Cardiac septum (tissue), 1 donor: ENCODE measurements at regions not wholly inside any gene's neighbourhood (a gene's known extent, or its start where the extent isn't known, plus 50 kb on each side); places are given as distances from the start of the nearest gene placed in this dataset.

Experiments used
- DNase-seq: peaks from one replicate; pipeline ENCODE4 v3.0.0-alpha.2; 2020; ENCODE audit warnings: low spot score
- intact Hi-C: fragments of 100-400 bp; cut with DNase I; formaldehyde crosslinking; loops from one replicate; pipeline ENCODE4 v1.14.0; 2022
- donor health status: DM: no; HTN: no; CAD: no.

DNA sequence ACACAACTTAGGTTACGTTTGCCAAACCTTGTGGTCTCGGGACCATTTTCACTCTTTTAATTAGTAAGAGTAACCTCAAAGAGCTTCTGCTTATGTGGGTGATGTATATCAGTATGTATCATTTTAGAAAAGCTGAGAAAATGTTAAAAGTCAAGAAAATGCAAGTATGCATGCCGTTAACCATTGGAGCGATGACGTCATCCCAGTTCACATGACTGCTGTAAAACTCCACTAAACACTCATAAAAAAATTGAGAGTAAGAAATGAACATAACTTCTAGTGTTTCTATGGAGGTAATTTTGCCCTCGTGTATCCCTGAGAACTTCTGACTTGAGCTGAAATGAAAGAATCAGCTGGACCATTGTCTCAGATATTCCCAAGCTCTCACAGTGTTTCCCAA is 250.0 kb upstream of the CDH4 start:
- intact Hi-C loops, result no loop called here
- DNase-seq, result no peak

DNA sequence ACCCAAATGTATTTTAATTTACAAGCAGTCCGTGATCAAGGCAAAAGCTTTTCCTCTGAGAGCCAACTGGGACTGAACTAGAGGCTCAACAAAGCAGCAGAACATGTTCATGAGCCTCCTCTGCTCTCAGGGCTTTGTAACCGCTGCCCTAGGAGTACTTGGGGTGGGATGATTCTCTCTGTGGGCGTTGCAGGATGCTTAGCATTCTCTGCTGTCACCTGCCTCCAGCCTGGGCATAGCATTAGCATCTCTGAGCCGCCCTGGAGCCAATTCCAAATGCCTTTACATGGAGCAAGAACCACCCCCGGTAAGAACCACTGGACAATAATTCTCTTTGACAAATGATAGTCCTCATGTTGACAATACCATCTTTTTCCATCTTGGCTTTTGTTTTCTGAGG is 237.6 kb upstream of the CDH4 start:
- intact Hi-C loops, result no loop called here
- DNase-seq, result no peak

DNA sequence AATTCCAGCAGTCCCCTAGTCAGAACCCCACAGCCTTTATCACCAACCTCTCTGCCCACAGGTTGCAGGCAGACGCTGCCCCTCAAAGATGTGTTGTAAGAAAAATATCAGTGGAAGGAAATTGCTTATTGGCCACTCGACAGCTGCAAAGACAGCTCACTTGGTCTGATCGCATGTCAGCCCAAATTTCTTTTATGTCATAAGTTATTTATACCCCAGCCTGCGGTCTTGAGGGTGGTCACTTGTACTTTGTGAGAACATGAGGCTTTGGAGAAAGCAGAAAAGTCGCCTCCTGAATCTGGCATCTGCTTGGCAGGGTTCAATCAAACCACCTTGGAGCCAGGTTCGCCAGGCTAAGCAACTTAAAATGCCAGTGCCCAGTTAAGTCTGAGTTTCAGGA is 236.5 kb upstream of the CDH4 start:
- intact Hi-C loops, result no loop called here
- no peak for DNase-seq

DNA sequence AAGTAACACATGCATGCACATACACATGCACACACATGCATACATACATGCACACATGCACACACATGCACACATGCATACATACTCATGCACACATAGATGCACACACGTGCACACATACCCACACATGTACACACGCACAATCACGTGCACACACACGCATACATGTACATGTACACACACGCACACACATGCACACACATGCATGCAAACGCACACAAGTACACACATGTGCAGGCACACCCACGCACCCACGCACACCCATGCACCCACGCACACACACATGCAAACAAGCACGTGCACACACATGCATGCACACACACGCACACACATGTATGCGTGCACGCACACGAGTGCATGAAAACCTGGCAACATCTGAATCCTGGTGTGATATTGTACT is 232.7 kb upstream of the CDH4 start:
- DNase-seq, result no peak
- intact Hi-C loops, result no loop called here

DNA sequence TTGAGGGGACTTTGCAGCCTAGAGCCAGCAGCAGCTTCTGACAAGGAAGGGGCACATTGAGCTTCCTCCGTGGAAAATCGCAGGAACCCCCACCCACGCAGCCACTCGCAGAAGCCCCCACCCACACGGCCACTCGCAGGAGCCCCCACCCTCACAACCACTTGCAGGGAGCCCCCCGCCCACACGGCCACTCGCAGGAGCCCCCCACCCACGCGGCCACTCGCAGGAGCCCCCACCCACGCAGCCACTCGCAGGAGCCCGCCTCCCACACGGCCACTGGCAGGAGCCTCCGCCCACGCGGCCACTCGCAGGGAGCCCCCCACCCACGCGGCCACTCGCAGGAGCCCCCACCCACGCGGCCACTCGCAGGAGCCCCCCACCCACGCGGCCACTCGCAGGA is 228.4 kb upstream of the CDH4 start:
- intact Hi-C loops, result no loop called here
- no peak for DNase-seq

DNA sequence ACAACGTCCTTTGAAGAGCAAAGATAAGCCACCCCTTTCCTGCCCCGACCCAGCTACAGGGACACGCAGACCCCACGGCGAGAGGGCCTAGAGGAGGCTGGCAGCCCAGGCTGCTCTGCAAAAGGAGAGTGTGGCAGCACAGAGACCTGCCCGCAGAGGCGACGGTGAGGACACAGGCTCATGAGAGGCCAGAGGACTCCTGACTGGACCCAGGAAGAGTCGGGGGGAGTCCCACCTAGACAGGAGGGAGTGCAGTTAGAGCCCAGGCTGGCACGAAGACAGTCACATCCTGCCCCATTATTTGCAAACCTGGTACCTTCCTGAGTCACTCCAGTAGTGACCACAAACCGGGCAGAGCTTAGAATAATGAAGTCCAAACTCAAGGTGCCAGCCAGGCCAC is 227.7 kb upstream of the CDH4 start:
- intact Hi-C loops, result no loop called here
- DNase-seq, result no peak

DNA sequence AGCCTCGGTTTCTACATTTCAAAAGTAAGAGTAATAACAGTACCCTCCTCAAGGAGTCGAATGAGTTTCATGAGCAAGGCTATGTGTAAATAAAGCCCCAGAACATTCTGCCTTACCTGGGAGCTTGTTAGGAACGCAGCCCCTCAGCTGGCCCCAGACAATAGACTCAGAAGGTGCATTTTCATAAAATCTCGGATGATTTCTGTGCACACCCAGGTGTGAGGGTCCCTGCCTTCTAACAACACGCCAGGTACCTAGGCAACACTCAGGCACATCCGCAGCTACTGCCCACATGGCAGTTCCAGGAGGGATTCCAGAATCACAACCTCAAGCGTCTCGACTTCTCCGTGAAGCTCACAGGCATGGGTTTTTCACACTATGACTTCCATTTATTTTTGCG is 226.5 kb upstream of the CDH4 start:
- no peak for DNase-seq
- intact Hi-C loops, result no loop called here

DNA sequence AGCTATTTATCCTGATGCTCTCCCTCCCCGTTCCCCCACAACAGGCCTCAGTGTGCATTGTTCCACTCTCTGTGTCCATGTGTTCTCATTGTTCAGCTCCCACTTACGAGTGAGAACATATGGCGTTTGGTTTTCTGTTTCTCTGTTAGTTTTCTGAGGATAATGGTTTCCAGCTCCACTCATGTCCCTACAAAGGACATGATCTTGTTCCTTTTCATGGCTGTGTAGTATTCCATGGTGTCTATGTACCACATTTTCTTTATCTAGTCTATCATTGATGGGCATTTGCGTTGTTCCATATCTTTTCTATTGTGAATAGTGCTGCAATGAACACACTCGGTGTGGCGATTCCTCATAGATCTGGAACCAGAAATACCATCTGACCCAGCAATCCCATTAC is 225.9 kb upstream of the CDH4 start:
- no peak for DNase-seq
- intact Hi-C loops, result no loop called here

- intact Hi-C loops, result no loop called here
- no peak for DNase-seq
Measured at GRCh38 chr20:61026731-61027130, 225.3 kb upstream of the CDH4 start.

DNA sequence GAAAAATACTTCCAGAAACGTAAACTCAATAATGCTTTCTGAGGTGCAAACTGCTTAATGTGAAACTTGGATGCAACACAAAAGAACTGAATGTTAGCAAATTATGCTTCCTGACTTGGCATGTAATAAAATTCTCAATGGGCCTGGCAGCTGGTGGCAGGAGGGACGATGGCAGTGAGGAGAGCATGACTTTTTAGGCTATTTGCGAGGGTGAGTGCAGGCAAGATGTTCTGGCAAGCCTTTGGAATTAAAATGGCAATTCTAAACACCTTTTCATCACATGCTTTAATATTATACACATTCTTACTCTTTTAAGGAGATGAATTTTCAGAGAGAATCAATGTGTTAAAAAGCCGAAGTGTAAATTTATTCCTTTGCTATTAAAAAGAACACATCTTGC is 224.8 kb upstream of the CDH4 start:
- no peak for DNase-seq
- intact Hi-C loops, result no loop called here

DNA sequence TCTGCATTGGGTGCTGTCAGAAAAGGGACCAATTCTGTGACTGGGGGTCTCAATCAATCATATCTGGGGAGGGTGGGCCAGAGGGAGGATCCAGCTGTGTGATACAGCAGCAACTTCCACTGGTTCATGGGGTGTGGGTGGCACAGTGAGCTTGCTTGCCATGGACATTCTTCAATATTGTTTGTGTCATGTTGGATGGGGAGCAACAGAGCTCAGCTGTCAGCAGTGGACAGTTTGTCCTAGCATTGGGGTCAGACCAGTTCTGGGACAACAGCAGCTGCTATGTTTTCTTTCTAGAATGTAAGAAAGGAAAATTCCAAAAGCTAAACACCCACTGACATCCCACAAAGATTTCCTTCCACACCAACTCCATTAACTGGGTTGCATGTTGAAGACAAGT is 221.9 kb upstream of the CDH4 start:
- intact Hi-C loops, result no loop called here
- DNase-seq, result no peak

- intact Hi-C loops, result no loop called here
- peak; percentile 53 for DNase-seq
Measured at GRCh38 chr20:61031101-61031830, 220.8 kb upstream of the CDH4 start.

- DNase-seq, result no peak
- intact Hi-C loops, result no loop called here
Measured at GRCh38 chr20:61037498-61037897, 214.6 kb upstream of the CDH4 start.

DNA sequence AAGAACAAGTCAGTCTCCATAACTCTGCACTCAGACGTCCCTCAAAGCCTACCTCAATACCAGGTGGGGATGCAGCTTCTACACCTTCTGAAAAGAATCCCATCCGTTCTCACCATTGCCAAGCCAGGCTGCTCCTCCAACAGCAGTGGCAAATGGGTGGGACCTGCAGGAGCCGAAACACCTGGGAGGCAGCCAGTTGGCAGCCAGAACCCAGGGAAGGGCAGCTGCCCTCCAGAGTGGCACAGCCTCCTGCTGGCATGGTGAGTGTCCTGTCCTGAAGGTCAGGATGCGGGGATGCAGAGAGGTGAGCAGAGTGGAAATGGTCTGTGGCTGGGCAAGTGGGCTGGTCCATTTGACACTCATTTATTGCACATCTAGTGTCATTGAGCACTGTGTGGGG is 210.6 kb upstream of the CDH4 start:
- peak; percentile 66 for DNase-seq
- intact Hi-C loops, result no loop called here

DNA sequence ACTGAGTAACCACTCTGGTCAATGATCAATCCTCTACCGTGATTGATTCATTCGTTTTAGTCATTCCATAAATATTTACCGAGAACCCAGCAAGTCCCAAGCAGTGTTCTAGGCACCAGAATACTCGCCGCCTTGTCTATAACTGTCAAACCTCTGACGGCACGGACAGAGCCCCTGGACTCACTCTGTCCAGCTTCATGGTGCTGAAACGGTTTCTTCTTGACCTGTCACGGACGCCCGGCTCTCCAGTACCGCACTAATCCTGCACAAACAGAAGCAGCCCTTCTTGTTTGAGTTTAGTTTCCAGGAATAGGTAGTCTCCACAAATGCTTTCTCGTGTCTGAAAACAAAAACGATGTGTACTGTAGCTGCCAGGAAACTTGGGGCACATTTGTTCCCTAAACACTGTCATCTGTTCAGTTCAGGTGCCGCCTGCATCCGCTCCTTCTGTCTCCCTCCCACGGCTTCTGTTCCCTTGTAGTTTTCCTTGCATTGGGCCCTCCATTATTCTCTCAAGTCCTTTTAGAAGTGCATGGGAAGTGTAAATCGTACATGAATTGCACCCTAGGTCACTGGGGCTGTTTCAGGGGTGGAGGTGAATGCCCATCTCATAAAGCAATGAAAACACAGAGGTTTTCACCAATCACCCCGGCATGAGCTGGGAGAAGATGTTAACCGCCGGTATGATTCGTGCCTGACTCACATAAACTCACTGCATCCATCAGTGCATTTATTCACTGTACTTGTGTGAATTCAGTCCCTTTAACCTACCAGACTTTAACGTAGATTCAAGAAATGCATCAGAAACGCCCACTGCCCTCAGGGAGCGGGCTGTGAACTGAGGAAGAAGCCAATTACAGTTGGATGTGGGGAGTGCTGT is 209.3 kb upstream of the CDH4 start:
- intact Hi-C loops, result no loop called here
- peak; percentile 20 for DNase-seq

DNA sequence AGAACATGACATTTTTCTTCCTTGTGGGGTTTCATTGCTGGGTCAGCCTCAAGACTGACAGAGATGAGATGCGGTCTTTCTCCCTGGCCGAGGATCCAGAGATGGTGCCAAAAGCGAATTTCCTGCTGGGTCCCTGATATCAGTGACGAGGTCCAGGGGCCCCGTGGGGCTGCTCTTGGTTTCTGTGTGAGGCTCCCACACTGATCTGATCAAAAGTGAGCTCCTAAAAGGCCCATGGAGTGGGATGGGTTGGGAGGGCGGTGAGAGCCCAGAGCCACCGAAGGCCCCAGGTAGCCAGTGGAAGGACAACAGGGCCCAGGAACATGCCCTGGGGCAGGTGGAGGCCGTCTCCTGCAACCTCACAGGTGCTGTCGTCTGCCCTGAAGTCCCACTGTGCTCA is 208.4 kb upstream of the CDH4 start:
- DNase-seq, result peak; percentile 27
- intact Hi-C loops, result no loop called here

- peak; percentile 14 for DNase-seq
- intact Hi-C loops, result no loop called here
Measured at GRCh38 chr20:61044499-61044898, 207.6 kb upstream of the CDH4 start.

DNA sequence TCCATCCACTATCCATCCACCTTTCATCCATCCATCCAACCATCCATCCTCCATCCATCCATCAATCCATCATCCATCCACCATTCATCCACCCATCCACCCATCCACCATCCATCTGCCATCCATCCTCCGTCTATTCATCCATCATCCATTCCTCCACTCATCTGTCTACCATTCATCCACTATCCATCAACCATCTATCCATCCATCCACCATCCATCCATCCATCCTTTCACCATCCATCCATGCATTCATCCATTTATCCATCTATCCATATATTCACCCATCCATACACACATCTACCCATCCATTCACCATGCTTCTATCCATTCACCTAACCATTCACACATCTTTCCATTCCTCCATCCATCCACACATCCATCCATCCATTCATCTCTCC is 207.0 kb upstream of the CDH4 start:
- intact Hi-C loops, result no loop called here
- no peak for DNase-seq

- intact Hi-C loops, result no loop called here
- peak; percentile 57 for DNase-seq
Measured at GRCh38 chr20:61045876-61046585, 206.0 kb upstream of the CDH4 start.

DNA sequence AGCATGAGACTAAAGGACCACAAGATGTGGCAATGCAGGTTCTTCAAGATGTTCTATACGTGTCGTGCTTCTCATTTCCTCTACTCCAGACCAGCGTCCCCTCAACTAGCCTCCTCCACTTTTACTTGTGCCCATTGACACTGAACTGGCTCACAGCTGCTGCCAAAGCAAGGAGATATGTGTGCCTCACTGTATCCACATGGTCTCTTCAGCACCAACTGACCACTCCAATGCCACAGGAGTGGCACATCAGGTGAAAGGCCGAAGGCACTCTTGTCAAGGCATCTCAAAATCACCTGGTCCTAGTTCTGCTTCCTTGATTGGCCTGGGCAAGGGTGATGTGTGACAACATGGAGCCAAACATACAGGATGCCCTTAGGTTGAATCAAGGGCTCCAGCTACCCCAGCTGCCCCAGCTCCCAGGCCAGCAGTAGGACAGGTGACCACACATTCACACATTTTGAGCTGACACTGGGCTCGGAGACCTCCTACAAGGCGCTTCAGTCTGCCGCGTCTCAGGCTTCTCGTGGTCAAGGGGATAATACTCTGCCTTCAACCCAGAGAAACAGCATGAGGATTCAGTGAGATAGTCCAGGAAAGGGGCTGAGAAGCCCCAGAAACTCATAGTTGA is 205.2 kb upstream of the CDH4 start:
- intact Hi-C loops, result no loop called here
- peak; percentile 73 for DNase-seq
